HepG2 (cell line): ENCODE measurements at regions not wholly inside any gene's neighbourhood (a gene's known extent, or its start where the extent isn't known, plus 50 kb on each side); places are given as distances from the start of the nearest gene placed in this dataset.

Experiments used
- ATAC-seq: fragments of 200-7000 bp; cut with Tn5 transposase; 3 replicates; pipeline ENCODE4 v1.9.1; 2020; ENCODE audit warnings: mild to moderate bottlenecking, moderate library complexity
- BruUV-seq: library from RNA; stranded (reverse); fragments of 400-500 nt; replicated peaks from 2 replicates; lab custom pipeline; 2021; lab: Mats Ljungman, UMichigan
- CTCF ChIA-PET: fragments of 300-600 bp; formaldehyde crosslinking; extraction: SDS; loops from one replicate; lab custom pipeline; 2021; ENCODE audit warnings: low total read pairs, inconsistent platforms, low intra/inter-chr PET ratio; lab: Yijun Ruan, JAX
- POLR2A ChIA-PET: fragments of 350-600 bp; sonication (Branson Sonifier 250); formaldehyde crosslinking; loops from one replicate; lab custom pipeline; 2020; ENCODE audit warnings: antibody characterized with exemption, inconsistent platforms; lab: Yijun Ruan, JAX
- DNase-seq: peaks from one replicate; pipeline ENCODE4 v3.0.0-alpha.2; 2015; ENCODE audit warnings: low spot score
- FAIRE-seq: peaks from 3 replicates; lab custom pipeline; 2011; peaks lifted over from hg19 to GRCh38; lab: Jason Lieb, UNC
- H2AFZ ChIP-seq: one replicate; pipeline ENCODE4 v1.6.1; 2011; ENCODE audit warnings: low read length, inconsistent platforms
- H3K27ac ChIP-seq: fragments of 300-600 bp; 3 replicates; pipeline ENCODE4 v1.8.0; 2011; ENCODE audit warnings: mixed run types, mild to moderate bottlenecking, mixed read lengths, low read length, inconsistent platforms; ENCODE audit not compliant: insufficient read depth; ENCODE audit errors: extremely low read length
- H3K27me3 ChIP-seq, 2 experiments: fragments of 200-600 bp in 1 of 2; 2 replicates in 1 of 2; 3 replicates in 1 of 2; pipeline versions ENCODE4 v1.6.0 to v1.8.0; 2011; ENCODE audit warnings: low read length in 2 of 2, mild to moderate bottlenecking in 2 of 2, moderate library complexity in 2 of 2, inconsistent platforms in 1 of 2; ENCODE audit not compliant: insufficient read depth in 2 of 2, control insufficient read depth in 1 of 2
- H3K36me3 ChIP-seq, 2 experiments: fragments of 200-600 bp in 1 of 2; replicated peaks in 1 of 2; 2 replicates in 1 of 2; 3 replicates in 1 of 2; pipeline versions ENCODE4 v1.5.1 to v1.8.0; 2011; ENCODE audit warnings: low read length in 2 of 2, inconsistent platforms in 1 of 2; ENCODE audit not compliant: insufficient read depth in 2 of 2, control insufficient read depth in 1 of 2
- H3K4me1 ChIP-seq: 2 replicates; pipeline ENCODE4 v1.5.1; 2012; ENCODE audit warnings: low read length, inconsistent platforms; ENCODE audit not compliant: insufficient read depth
- H3K4me2 ChIP-seq: 2 replicates; pipeline ENCODE4 v1.6.0; 2011; ENCODE audit warnings: low read depth, low read length, inconsistent platforms
- H3K4me3 ChIP-seq, 3 experiments: fragments of 200-600 bp in 1 of 3; sonication (generic), shearing (Covaris generic) in 1 of 3; replicated peaks in 1 of 3; 2 replicates each; pipeline ENCODE4 v1.5.1; 2011 to 2016; ENCODE audit warnings: low read length in 3 of 3, inconsistent platforms in 2 of 3, low read depth in 2 of 3, mild to moderate bottlenecking in 2 of 3, control low read depth in 1 of 3, mixed read lengths in 1 of 3; ENCODE audit not compliant: insufficient read depth in 1 of 3
- H3K79me2 ChIP-seq: one replicate; pipeline ENCODE4 v1.6.1; 2011; ENCODE audit warnings: low read length, inconsistent platforms; ENCODE audit not compliant: insufficient read depth
- H3K9ac ChIP-seq: 2 replicates; pipeline ENCODE4 v1.6.0; 2011; ENCODE audit warnings: mild to moderate bottlenecking, low read depth, low read length, inconsistent platforms; ENCODE audit not compliant: insufficient read depth
- H3K9me3 ChIP-seq: 2 replicates; pipeline ENCODE4 v1.5.1; 2012; ENCODE audit warnings: mild to moderate bottlenecking, low read length
- H4K20me1 ChIP-seq: 2 replicates; pipeline ENCODE4 v1.6.0; 2011; ENCODE audit warnings: inconsistent platforms, mild to moderate bottlenecking, low read length, moderate library complexity; ENCODE audit not compliant: insufficient read depth
- MYNN ChIP-seq: sonication (generic); formaldehyde crosslinking; IDR thresholded peaks from 2 replicates; pipeline ENCODE4 v1.4.0; 2020; ENCODE audit warnings: mild to moderate bottlenecking, low read depth, missing genetic modification reagents
- WGBS: methylation state at CpG from one replicate; pipeline ENCODE4 v1.1.6; 2017; ENCODE audit warnings: low lambda C conversion rate; 5-methylcytosine and 5-hydroxymethylcytosine counted together
- in situ Hi-C: cut with HindIII; loops from 2 replicates; pipeline ENCODE4 v1.10.0; 2017; ENCODE audit warnings: low pct_unique_long_range_greater_than_20kb; ENCODE audit not compliant: extremely low pct_ligation_motif_present
- intact Hi-C: fragments of 100-400 bp; cut with micrococcal nuclease; formaldehyde crosslinking; loops from one replicate; pipeline ENCODE4 v1.10.0; 2022; ENCODE audit not compliant: unreplicated experiment
- TF ChIP-seq, protein P1 (sequence below): sonication (generic); formaldehyde crosslinking; IDR thresholded peaks from 2 replicates; pipeline ENCODE4 v1.4.0; 2020; ENCODE audit warnings: missing genetic modification reagents
- TF ChIP-seq, protein P2 (sequence below): sonication (generic); formaldehyde crosslinking; IDR thresholded peaks from 2 replicates; pipeline ENCODE4 v1.4.0; 2020; ENCODE audit warnings: missing genetic modification reagents, borderline replicate concordance
- TF ChIP-seq, protein P3 (sequence below), 2 experiments: IDR thresholded peaks; 2 replicates each; pipeline ENCODE4 v1.6.1; 2011 to 2012; ENCODE audit warnings: low read length in 2 of 2, borderline replicate concordance in 1 of 2, low read depth in 1 of 2, mild to moderate bottlenecking in 1 of 2, moderate library complexity in 1 of 2

DNA sequence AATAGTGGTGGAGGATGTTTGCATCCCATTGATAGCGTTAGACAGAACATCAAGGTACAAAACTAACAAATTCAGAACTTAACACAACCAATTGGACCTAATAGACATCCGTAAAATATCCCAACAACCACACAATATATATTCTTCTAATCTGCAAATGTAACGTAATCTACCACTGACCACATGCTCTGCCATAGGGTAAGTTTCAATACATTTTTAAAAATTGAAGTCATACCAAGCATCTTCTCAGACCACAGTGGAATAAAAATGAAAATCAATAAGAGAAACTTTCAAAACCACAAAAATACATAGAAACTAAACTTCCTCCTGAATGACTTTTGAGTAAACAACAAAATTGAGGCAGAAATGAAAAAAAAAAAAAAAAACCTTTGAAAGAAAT lies 1087.5 kb downstream of the KCNT2 start:
- H3K9ac ChIP-seq: no peak overlapping the region
- CTCF ChIA-PET: no interaction called here
- FAIRE-seq (no peak), DNase-seq (no peak), ATAC-seq (no peak)
- no peaks in the 10 kb centered on the region for H4K20me1 ChIP-seq
- no peaks in the 10 kb centered on the region for H3K79me2 ChIP-seq
- no peaks in the 10 kb centered on the region for H3K36me3 ChIP-seq
- no peak overlapping the region for H3K4me2 ChIP-seq
- H3K27ac ChIP-seq: no peak overlapping the region
- in situ Hi-C loops: no loop called here
- no peaks in the 10 kb centered on the region for H3K4me1 ChIP-seq
- TF ChIP-seq, protein P1, sequence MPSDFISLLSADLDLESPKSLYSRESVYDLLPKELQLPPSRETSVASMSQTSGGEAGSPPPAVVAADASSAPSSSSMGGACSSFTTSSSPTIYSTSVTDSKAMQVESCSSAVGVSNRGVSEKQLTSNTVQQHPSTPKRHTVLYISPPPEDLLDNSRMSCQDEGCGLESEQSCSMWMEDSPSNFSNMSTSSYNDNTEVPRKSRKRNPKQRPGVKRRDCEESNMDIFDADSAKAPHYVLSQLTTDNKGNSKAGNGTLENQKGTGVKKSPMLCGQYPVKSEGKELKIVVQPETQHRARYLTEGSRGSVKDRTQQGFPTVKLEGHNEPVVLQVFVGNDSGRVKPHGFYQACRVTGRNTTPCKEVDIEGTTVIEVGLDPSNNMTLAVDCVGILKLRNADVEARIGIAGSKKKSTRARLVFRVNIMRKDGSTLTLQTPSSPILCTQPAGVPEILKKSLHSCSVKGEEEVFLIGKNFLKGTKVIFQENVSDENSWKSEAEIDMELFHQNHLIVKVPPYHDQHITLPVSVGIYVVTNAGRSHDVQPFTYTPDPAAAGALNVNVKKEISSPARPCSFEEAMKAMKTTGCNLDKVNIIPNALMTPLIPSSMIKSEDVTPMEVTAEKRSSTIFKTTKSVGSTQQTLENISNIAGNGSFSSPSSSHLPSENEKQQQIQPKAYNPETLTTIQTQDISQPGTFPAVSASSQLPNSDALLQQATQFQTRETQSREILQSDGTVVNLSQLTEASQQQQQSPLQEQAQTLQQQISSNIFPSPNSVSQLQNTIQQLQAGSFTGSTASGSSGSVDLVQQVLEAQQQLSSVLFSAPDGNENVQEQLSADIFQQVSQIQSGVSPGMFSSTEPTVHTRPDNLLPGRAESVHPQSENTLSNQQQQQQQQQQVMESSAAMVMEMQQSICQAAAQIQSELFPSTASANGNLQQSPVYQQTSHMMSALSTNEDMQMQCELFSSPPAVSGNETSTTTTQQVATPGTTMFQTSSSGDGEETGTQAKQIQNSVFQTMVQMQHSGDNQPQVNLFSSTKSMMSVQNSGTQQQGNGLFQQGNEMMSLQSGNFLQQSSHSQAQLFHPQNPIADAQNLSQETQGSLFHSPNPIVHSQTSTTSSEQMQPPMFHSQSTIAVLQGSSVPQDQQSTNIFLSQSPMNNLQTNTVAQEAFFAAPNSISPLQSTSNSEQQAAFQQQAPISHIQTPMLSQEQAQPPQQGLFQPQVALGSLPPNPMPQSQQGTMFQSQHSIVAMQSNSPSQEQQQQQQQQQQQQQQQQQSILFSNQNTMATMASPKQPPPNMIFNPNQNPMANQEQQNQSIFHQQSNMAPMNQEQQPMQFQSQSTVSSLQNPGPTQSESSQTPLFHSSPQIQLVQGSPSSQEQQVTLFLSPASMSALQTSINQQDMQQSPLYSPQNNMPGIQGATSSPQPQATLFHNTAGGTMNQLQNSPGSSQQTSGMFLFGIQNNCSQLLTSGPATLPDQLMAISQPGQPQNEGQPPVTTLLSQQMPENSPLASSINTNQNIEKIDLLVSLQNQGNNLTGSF (CRISPR knock-in tag): no peak
- no peak for TF ChIP-seq MYNN
- TF ChIP-seq, protein P2, sequence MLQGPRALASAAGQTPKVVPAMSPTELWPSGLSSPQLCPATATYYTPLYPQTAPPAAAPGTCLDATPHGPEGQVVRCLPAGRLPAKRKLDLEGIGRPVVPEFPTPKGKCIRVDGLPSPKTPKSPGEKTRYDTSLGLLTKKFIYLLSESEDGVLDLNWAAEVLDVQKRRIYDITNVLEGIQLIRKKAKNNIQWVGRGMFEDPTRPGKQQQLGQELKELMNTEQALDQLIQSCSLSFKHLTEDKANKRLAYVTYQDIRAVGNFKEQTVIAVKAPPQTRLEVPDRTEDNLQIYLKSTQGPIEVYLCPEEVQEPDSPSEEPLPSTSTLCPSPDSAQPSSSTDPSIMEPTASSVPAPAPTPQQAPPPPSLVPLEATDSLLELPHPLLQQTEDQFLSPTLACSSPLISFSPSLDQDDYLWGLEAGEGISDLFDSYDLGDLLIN: no peak
- TF ChIP-seq, protein P3, sequence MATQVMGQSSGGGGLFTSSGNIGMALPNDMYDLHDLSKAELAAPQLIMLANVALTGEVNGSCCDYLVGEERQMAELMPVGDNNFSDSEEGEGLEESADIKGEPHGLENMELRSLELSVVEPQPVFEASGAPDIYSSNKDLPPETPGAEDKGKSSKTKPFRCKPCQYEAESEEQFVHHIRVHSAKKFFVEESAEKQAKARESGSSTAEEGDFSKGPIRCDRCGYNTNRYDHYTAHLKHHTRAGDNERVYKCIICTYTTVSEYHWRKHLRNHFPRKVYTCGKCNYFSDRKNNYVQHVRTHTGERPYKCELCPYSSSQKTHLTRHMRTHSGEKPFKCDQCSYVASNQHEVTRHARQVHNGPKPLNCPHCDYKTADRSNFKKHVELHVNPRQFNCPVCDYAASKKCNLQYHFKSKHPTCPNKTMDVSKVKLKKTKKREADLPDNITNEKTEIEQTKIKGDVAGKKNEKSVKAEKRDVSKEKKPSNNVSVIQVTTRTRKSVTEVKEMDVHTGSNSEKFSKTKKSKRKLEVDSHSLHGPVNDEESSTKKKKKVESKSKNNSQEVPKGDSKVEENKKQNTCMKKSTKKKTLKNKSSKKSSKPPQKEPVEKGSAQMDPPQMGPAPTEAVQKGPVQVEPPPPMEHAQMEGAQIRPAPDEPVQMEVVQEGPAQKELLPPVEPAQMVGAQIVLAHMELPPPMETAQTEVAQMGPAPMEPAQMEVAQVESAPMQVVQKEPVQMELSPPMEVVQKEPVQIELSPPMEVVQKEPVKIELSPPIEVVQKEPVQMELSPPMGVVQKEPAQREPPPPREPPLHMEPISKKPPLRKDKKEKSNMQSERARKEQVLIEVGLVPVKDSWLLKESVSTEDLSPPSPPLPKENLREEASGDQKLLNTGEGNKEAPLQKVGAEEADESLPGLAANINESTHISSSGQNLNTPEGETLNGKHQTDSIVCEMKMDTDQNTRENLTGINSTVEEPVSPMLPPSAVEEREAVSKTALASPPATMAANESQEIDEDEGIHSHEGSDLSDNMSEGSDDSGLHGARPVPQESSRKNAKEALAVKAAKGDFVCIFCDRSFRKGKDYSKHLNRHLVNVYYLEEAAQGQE (IDR thresholded peaks at IDR 0.05; ENCODE audit: borderline replicate concordance in 1 of 2, low read depth in 1 of 2, low read length in 2 of 2): no peak
- BruUV-seq: no TSS peak
- 6% methylated on average over 3 of the region's 3 CpGs for WGBS
- H2AFZ ChIP-seq: no peak overlapping the region
- POLR2A ChIA-PET: no interaction called here
- no peaks in the 10 kb centered on the region for H3K27me3 ChIP-seq
- no peaks in the 10 kb centered on the region for H3K9me3 ChIP-seq
- H3K4me3 ChIP-seq: no peak overlapping the region
- intact Hi-C loops: no loop called here
